ENCODE measurements at regions not wholly inside any gene's neighbourhood (a gene's known extent, or its start where the extent isn't known, plus 50 kb on each side); places are given as distances from the start of the nearest gene placed in this dataset.

- TF ChIP-seq, protein P1, sequence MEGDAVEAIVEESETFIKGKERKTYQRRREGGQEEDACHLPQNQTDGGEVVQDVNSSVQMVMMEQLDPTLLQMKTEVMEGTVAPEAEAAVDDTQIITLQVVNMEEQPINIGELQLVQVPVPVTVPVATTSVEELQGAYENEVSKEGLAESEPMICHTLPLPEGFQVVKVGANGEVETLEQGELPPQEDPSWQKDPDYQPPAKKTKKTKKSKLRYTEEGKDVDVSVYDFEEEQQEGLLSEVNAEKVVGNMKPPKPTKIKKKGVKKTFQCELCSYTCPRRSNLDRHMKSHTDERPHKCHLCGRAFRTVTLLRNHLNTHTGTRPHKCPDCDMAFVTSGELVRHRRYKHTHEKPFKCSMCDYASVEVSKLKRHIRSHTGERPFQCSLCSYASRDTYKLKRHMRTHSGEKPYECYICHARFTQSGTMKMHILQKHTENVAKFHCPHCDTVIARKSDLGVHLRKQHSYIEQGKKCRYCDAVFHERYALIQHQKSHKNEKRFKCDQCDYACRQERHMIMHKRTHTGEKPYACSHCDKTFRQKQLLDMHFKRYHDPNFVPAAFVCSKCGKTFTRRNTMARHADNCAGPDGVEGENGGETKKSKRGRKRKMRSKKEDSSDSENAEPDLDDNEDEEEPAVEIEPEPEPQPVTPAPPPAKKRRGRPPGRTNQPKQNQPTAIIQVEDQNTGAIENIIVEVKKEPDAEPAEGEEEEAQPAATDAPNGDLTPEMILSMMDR (conservative IDR thresholded peaks at IDR 0.05; ENCODE audit: low read length) = no peak
- no peak for TF ChIP-seq EZH2phosphoT487 (IDR thresholded peaks at IDR 0.05; ENCODE audit: borderline replicate concordance, low read depth, low read length)
Measured at GRCh38 chr15:38861108-38861507, 296.5 kb upstream of the RASGRP1 start.

Data from OCI-LY7 (cell line).